ENCODE measurements at regions not wholly inside any gene's neighbourhood (a gene's known extent, or its start where the extent isn't known, plus 50 kb on each side); places are given as distances from the start of the nearest gene placed in this dataset.

DNA sequence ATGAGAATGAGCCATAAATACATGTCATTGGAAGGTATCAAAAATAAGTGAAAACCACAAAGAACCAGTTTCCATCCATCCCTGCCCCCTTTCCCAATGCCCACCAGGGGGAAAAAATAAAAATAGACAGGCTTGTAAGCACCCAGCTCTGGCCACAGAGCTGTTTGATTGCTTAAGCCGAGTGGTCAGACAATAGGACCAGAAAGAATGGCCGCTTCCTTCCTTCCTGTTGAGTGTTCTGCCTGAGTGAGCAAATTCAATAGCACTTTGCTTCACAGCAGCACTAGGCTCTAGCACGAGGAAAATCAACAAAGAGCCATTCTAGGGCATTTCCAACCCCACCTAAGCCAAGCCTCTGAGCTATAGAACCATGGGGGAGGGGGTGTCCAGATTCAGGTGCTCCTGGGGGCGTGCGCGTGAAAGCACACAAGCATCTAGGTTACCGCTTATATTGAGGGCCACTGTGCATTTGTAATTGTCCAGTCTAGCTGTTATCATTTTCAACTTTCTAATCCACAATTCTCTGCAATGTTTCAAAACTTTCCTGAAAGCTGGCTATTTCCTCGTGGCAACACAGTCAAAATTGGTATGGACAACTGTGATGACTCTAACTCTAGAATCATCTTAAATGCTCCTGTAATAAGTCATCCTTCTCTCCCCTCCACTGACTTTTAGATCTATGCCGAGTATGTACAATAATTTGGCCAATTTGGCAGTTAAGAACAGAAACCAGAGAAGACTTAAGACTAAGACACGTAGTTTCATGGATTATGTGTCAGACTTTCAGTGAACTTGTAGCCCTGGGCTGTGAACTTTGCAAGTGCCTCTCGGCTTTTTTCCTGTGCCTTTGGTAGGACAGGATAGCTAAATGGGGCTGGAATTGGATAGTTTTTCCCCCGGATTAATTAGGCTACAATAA lies 64.3 kb downstream of the SPRY2 start:
- no peak overlapping the region for H3K4me3 ChIP-seq (ENCODE audit: control insufficient read depth in 2 of 3, extremely low read depth in 1 of 3, insufficient read depth in 2 of 3, low read depth in 1 of 3, low read length in 3 of 3)
- no peak for DNase-seq (ENCODE audit: low read depth, low spot score)
- H3K4me2 ChIP-seq (ENCODE audit: control insufficient read depth, extremely low read depth, insufficient read depth, low read depth, low read length) = no peak overlapping the region
- no peak overlapping the region for H3K27ac ChIP-seq (ENCODE audit: control insufficient read depth, insufficient read depth, low read length)
- H4K20me1 ChIP-seq (ENCODE audit: control insufficient read depth, extremely low read depth, insufficient read depth, low read length) = no peaks in the 10 kb centered on the region
- H3K9me3 ChIP-seq (ENCODE audit: control insufficient read depth, low read depth, low read length) = no peaks in the 10 kb centered on the region
- H3K9me1 ChIP-seq (ENCODE audit: control insufficient read depth, extremely low read depth, insufficient read depth, low read length) = no peaks in the 10 kb centered on the region
- H3K79me2 ChIP-seq (ENCODE audit: control insufficient read depth, insufficient read depth, low read length) = no peaks in the 10 kb centered on the region
- peaks cover 3% of the 10 kb centered on the region for H3K4me1 ChIP-seq (ENCODE audit: control insufficient read depth, extremely low read depth, insufficient read depth, low read length)
- no peaks in the 10 kb centered on the region for H3K27me3 ChIP-seq (ENCODE audit: control insufficient read depth, extremely low read depth, insufficient read depth, low read length)
- H3K36me3 ChIP-seq (ENCODE audit: control insufficient read depth in 2 of 2, extremely low read depth in 1 of 2, insufficient read depth in 2 of 2, low read length in 2 of 2) = no peaks in the 10 kb centered on the region
- H3K9ac ChIP-seq (ENCODE audit: control insufficient read depth, extremely low read depth, insufficient read depth, low read length) = no peak overlapping the region
- FAIRE-seq = no peak
- H2AFZ ChIP-seq (ENCODE audit: control insufficient read depth, low read length) = no peak overlapping the region
- dilution Hi-C loops (cut with MboI; ENCODE audit: extremely low pct_ligation_motif_present, low sequenced_read_pairs) = no loop called here
- TF ChIP-seq CTCF (optimal IDR thresholded peaks at IDR 0.05 in 1 of 3, IDR thresholded peaks at IDR 0.05 in 1 of 3, conservative IDR thresholded peaks at IDR 0.05 in 1 of 3; ENCODE audit: extremely low read depth in 1 of 3, insufficient read depth in 2 of 3, low read length in 3 of 3) (no peak), EZH2 (IDR thresholded peaks at IDR 0.05; ENCODE audit: low read length) (no peak)

- Histone ChIP-seq H3K79me2 (ENCODE audit: control insufficient read depth, insufficient read depth, low read length) (no peaks in the 10 kb centered on the region), H3K4me1 (ENCODE audit: control insufficient read depth, extremely low read depth, insufficient read depth, low read length) (peaks cover 3% of the 10 kb centered on the region), H3K9ac (ENCODE audit: control insufficient read depth, extremely low read depth, insufficient read depth, low read length) (no peak overlapping the region), H3K9me1 (ENCODE audit: control insufficient read depth, extremely low read depth, insufficient read depth, low read length) (no peaks in the 10 kb centered on the region), H3K4me3 (ENCODE audit: control insufficient read depth in 2 of 3, extremely low read depth in 1 of 3, insufficient read depth in 2 of 3, low read depth in 1 of 3, low read length in 3 of 3) (no peak overlapping the region), H4K20me1 (ENCODE audit: control insufficient read depth, extremely low read depth, insufficient read depth, low read length) (no peaks in the 10 kb centered on the region), H3K9me3 (ENCODE audit: control insufficient read depth, low read depth, low read length) (no peaks in the 10 kb centered on the region), H3K36me3 (ENCODE audit: control insufficient read depth in 2 of 2, extremely low read depth in 1 of 2, insufficient read depth in 2 of 2, low read length in 2 of 2) (no peaks in the 10 kb centered on the region), H3K27me3 (ENCODE audit: control insufficient read depth, extremely low read depth, insufficient read depth, low read length) (no peaks in the 10 kb centered on the region), H3K27ac (ENCODE audit: control insufficient read depth, insufficient read depth, low read length) (no peak overlapping the region), H2AFZ (ENCODE audit: control insufficient read depth, low read length) (no peak overlapping the region), H3K4me2 (ENCODE audit: control insufficient read depth, extremely low read depth, insufficient read depth, low read depth, low read length) (no peak overlapping the region)
- peak; percentile 57 for FAIRE-seq
- no peak for DNase-seq (ENCODE audit: low read depth, low spot score)
- TF ChIP-seq CTCF (optimal IDR thresholded peaks at IDR 0.05 in 1 of 3, IDR thresholded peaks at IDR 0.05 in 1 of 3, conservative IDR thresholded peaks at IDR 0.05 in 1 of 3; ENCODE audit: extremely low read depth in 1 of 3, insufficient read depth in 2 of 3, low read length in 3 of 3) (no peak), EZH2 (IDR thresholded peaks at IDR 0.05; ENCODE audit: low read length) (no peak)
- dilution Hi-C loops (cut with MboI; ENCODE audit: extremely low pct_ligation_motif_present, low sequenced_read_pairs) = no loop called here
Observed at GRCh38 chr13:80274643-80275042, 66.3 kb downstream of the SPRY2 start.

Data from keratinocyte (primary cell).